ENCODE measurements at regions not wholly inside any gene's neighbourhood (a gene's known extent, or its start where the extent isn't known, plus 50 kb on each side); places are given as distances from the start of the nearest gene placed in this dataset.

DNA sequence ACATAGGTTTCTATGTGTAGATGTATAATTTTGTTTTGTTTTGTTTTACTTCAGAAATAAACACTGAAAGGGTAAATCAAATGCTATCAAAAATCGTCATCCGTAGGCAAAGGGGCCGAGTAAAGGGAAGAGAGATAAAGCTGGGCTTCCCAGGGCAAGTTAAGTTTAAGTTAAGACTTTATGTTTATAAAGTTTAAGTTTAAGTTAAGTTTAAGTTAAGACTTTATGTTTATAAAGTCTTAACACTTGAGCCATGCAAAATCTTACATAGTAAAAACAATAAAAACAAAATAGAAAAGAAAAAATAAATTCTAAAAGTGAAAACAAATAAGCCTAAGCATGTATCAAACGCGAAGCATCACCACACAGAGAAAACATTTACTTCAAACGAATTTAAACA lies 216.1 kb upstream of the SYNDIG1 start:
- FAIRE-seq: no peak
- no peak for DNase-seq (ENCODE audit: insufficient read length)
- no peak for TF ChIP-seq POLR2AphosphoS5 (IDR thresholded peaks at IDR 0.05; ENCODE audit: low read depth, low read length)
- no peak for TF ChIP-seq TAF1 (IDR thresholded peaks at IDR 0.05; ENCODE audit: borderline replicate concordance, low read depth, low read length)
- TF ChIP-seq POLR2A (IDR thresholded peaks at IDR 0.05; ENCODE audit: low read depth, low read length): no peak

DNA sequence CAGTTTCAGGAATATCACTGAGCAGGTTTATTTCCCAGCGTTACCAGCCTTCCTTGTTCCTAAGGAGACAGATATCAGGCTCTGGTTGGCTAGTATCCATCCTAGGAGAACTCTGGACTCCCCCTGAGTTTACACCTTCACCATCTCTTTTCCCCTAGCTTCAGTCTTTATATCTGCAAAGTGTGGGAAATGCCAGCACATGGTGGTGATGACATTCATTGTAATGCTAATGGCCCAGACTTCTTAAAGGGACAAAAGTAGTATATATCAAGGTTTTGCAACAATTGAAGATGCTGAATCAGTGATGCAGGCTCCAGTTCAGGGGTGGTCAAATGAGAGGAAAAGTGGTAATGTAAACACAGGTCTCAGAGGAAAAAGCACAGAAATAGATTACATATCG lies 224.3 kb upstream of the SYNDIG1 start:
- FAIRE-seq (no peak), DNase-seq (ENCODE audit: insufficient read length) (no peak)
- TF ChIP-seq POLR2AphosphoS5 (IDR thresholded peaks at IDR 0.05; ENCODE audit: low read depth, low read length): no peak

DNA sequence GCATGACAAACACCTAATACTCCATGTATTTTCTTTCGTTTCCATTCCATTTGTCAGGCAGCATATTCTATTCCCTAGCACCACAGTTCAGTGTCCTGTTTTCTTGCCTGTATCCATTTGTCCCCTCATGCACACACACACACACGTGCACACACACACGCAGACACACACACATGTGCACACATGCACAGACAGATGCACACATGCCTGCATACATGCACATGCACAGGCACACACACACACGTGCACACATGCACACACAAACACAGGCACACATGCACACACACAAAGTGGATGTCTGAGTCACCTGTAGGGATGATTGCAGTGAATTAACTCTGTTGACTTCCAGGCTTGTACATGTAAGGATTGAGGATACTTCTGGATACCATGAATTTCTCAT lies 226.7 kb upstream of the SYNDIG1 start:
- DNase-seq (ENCODE audit: insufficient read length) (no peak), FAIRE-seq (no peak)
- TF ChIP-seq TAF1 (IDR thresholded peaks at IDR 0.05; ENCODE audit: borderline replicate concordance, low read depth, low read length) (no peak), POLR2AphosphoS5 (IDR thresholded peaks at IDR 0.05; ENCODE audit: low read depth, low read length) (no peak), POLR2A (IDR thresholded peaks at IDR 0.05; ENCODE audit: low read depth, low read length) (no peak)

DNA sequence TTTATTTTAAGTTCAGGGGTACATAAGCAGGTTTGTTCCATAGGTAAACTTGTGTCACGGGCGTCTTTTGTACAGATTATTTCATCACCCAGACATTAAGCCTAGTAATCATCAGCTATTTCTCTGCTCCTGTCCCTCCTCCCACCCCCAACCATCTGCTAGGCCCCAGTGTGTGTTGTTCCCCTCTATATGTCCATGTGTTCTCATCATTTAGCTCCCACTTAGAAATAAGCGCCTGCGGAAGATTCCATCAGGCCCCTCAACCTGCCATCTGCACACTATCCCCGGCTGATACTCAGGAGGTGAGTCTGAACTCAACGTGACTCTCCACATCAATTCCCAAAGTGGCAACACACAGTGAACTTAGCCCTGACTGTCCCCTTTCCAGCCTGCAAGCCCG lies 228.0 kb upstream of the SYNDIG1 start:
- TF ChIP-seq TAF1 (IDR thresholded peaks at IDR 0.05; ENCODE audit: borderline replicate concordance, low read depth, low read length) (no peak), POLR2AphosphoS5 (IDR thresholded peaks at IDR 0.05; ENCODE audit: low read depth, low read length) (no peak), POLR2A (IDR thresholded peaks at IDR 0.05; ENCODE audit: low read depth, low read length) (no peak)
- FAIRE-seq: no peak
- DNase-seq (ENCODE audit: insufficient read length): no peak

DNA sequence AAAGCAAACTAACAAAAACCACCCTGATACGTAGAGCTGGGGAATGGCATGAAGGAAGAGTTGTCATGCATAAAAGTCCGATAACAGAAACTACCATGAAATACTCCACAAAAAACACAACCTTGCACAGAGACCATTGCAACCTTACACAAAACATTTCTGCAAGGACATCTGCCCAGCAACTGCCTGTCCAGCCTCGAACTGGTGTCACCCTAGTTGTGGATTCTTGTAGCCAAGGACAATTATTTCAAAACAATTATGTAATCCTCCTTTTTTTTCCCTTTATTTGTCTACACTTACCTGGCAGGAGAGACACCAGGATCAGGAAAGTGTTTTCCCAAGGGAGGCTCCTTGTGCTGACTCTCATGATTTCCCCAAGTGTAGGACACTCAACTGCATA lies 232.5 kb upstream of the SYNDIG1 start:
- DNase-seq (ENCODE audit: insufficient read length) (no peak), FAIRE-seq (no peak)
- TF ChIP-seq POLR2A (IDR thresholded peaks at IDR 0.05; ENCODE audit: low read depth, low read length): no peak
- no peak for TF ChIP-seq POLR2AphosphoS5 (IDR thresholded peaks at IDR 0.05; ENCODE audit: low read depth, low read length)
- TF ChIP-seq TAF1 (IDR thresholded peaks at IDR 0.05; ENCODE audit: borderline replicate concordance, low read depth, low read length): no peak

DNA sequence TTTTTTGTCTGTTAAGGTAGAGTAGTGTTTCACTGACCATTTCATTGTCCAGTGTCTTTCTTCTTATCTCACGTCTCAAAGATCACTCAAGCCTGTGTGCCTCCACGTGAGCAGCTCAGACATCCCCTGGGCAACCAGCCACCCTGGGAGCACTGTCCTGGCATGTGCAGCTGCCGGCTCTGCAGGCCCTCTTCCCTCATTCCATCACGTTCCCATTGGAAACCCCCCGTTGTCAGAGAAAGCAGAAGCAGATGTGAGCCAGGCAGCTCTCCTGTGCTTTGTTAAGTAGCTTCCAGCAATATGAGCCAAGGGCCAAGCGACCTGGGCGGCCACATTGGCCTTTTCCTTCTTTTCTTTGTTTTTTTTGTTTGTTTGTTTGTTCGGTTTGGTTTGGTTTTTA lies 233.2 kb upstream of the SYNDIG1 start:
- no peak for DNase-seq (ENCODE audit: insufficient read length)
- FAIRE-seq: no peak
- TF ChIP-seq TAF1 (IDR thresholded peaks at IDR 0.05; ENCODE audit: borderline replicate concordance, low read depth, low read length): no peak
- no peak for TF ChIP-seq POLR2A (IDR thresholded peaks at IDR 0.05; ENCODE audit: low read depth, low read length)
- no peak for TF ChIP-seq POLR2AphosphoS5 (IDR thresholded peaks at IDR 0.05; ENCODE audit: low read depth, low read length)

DNA sequence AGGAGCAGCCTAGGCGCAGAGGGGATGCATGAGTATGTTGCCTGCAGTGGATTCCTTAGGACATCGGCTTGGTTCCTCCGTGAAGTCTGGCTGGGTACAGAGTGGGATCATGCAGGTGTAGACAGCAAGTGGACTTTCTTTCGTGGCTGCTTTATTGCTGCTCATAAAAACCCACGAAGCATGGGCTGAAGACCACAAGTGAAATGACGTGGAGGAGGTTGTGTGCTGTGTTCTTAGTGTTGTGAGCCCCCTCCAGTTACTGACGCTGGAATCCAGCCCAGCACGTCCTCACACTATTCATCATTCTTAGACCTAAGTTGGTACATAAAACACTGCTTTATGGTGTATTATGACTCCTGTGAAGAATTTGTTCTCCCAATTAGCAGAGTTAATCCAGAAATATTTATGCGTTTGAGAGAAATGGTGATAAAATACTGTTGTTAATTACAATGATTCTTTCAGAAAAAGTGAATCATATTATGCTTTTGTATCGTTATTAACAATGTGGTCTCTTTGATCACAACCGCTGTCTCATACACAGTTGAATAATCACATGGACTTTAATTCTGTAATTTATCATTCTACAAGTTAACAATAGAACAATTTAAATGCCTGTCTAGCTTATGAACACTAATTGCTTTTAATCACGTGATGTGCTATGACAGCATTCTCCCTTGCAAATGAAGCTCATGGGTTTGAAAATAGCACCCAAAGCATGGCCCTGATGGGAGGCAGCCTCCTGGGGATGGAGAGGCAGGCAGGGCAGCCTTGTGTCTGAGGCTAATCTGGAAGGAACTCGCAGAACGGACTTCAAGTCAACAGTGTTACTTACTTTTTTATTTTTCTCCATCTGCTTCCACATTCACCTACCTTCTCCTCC lies 233.9 kb upstream of the SYNDIG1 start:
- TF ChIP-seq TAF1 (IDR thresholded peaks at IDR 0.05; ENCODE audit: borderline replicate concordance, low read depth, low read length) (no peak), POLR2A (IDR thresholded peaks at IDR 0.05; ENCODE audit: low read depth, low read length) (no peak), POLR2AphosphoS5 (IDR thresholded peaks at IDR 0.05; ENCODE audit: low read depth, low read length) (no peak)
- DNase-seq (ENCODE audit: insufficient read length) (no peak), FAIRE-seq (no peak)

DNA sequence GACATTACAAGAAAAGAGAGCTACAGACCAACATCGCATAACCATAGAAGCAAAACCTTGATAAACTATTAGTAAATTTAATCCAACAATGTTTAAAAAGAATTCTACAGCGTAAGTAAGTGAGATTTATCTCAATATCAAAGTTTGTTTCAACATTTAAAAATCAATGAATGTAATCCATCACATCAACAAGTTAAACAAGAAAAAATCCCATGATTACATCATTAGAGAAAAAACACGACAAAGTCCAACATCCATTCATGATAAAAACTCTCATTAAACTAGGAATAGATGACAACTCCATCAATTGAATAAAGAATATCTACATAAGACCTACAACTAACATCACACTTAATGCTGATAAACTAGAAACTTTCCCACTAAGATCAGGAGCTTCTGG lies 239.0 kb upstream of the GGTLC1 start:
- DNase-seq (ENCODE audit: insufficient read length): no peak
- FAIRE-seq: no peak
- no peak for TF ChIP-seq POLR2A (IDR thresholded peaks at IDR 0.05; ENCODE audit: low read depth, low read length)
- no peak for TF ChIP-seq TAF1 (IDR thresholded peaks at IDR 0.05; ENCODE audit: borderline replicate concordance, low read depth, low read length)
- no peak for TF ChIP-seq POLR2AphosphoS5 (IDR thresholded peaks at IDR 0.05; ENCODE audit: low read depth, low read length)

DNA sequence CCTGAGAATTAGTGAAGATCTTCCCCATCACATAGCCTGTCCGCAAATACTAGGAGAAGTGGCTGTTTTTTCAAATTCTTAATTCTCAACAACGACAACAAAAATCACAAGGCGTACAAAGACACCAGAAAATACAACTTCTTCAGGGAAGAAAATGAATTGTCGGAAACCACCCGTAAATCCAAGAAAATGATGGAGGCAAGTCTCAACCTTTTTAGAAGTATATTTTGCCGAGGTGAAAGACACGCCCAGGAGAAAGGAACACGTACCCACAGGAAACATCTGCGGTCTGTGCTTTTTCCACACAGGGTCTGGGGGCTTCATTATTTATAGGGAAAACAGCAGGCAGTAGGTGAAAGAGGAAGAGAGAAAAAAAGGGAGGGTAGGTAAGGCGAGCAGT lies 223.9 kb upstream of the GGTLC1 start:
- FAIRE-seq (no peak), DNase-seq (ENCODE audit: insufficient read length) (no peak)
- TF ChIP-seq POLR2AphosphoS5 (IDR thresholded peaks at IDR 0.05; ENCODE audit: low read depth, low read length): no peak
- no peak for TF ChIP-seq POLR2A (IDR thresholded peaks at IDR 0.05; ENCODE audit: low read depth, low read length)

DNA sequence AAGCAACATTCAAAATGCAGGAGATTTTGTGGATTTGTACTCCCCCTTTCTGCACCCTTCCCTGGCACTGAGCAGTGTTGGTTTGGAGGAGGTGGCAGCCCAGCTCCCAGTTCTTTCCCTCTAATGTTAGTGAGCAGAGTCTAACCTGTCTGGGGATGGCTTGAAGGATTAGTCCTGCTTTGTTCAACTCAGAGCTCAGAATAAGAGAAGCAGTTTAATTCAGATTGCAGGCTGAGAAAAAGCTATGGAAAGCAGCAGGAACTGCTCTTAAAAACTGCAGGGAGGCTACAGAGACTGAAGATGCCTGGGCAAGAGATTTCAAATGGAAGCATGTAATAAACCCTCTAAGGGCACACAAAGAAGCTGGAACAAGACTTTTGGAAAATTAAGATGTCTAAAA lies 223.4 kb upstream of the GGTLC1 start:
- no peak for DNase-seq (ENCODE audit: insufficient read length)
- FAIRE-seq: no peak
- TF ChIP-seq POLR2A (IDR thresholded peaks at IDR 0.05; ENCODE audit: low read depth, low read length) (no peak), TAF1 (IDR thresholded peaks at IDR 0.05; ENCODE audit: borderline replicate concordance, low read depth, low read length) (no peak), POLR2AphosphoS5 (IDR thresholded peaks at IDR 0.05; ENCODE audit: low read depth, low read length) (no peak)

DNA sequence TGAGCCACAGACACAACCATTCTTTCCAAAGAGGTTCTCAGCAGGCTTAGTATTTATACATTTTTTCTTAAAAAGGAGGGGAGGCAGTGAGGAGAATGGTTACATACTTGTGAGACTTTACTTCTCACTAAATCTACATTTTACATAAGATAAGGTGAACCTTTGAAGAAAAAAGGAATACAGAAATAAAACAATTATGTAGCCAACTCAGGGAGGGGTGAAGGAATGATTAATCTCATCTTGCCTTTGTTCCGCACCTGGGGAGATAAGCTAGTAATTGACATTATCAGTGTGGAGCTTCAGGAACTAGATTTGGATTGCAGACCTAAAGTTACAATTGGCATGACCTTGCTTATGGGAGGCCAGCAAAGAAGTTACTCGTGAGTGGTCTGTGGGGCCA lies 221.8 kb upstream of the GGTLC1 start:
- DNase-seq (ENCODE audit: insufficient read length) (no peak), FAIRE-seq (no peak)
- no peak for TF ChIP-seq TAF1 (IDR thresholded peaks at IDR 0.05; ENCODE audit: borderline replicate concordance, low read depth, low read length)
- no peak for TF ChIP-seq POLR2A (IDR thresholded peaks at IDR 0.05; ENCODE audit: low read depth, low read length)
- TF ChIP-seq POLR2AphosphoS5 (IDR thresholded peaks at IDR 0.05; ENCODE audit: low read depth, low read length): no peak

DNA sequence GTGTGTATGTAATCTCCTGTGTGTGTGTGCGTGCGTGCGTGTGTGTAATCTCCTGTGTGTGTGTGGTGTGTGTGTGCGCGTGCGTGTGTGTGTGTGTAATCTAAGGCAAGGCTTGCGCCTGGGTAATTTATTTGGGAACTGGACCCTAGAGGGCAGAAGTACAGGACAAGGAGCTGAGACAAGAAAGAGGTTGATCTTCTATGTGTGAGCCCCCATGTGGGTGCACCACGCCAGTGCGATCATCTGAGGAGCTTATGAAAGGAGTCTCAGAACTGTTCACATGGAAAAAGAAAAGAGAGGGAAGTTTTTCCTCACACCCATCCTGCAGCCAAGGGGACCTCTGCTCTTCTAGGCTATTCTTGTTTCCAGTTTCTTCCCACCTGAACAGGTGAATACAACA lies 220.1 kb upstream of the GGTLC1 start:
- TF ChIP-seq POLR2A (IDR thresholded peaks at IDR 0.05; ENCODE audit: low read depth, low read length): no peak
- TF ChIP-seq POLR2AphosphoS5 (IDR thresholded peaks at IDR 0.05; ENCODE audit: low read depth, low read length): no peak
- TF ChIP-seq TAF1 (IDR thresholded peaks at IDR 0.05; ENCODE audit: borderline replicate concordance, low read depth, low read length): no peak
- DNase-seq (ENCODE audit: insufficient read length): no peak
- FAIRE-seq: no peak
